GM12873 (cell line): ENCODE measurements at regions not wholly inside any gene's neighbourhood (a gene's known extent, or its start where the extent isn't known, plus 50 kb on each side); places are given as distances from the start of the nearest gene placed in this dataset.

Source experiments
- TF ChIP-seq, protein P1 (sequence below): IDR thresholded peaks from 2 replicates; pipeline ENCODE4 v1.5.1; 2012; ENCODE audit warnings: low read depth, mild to moderate bottlenecking, moderate library complexity, low read length, control low read depth; ENCODE audit not compliant: insufficient read depth; ENCODE audit errors: missing control alignments

DNA sequence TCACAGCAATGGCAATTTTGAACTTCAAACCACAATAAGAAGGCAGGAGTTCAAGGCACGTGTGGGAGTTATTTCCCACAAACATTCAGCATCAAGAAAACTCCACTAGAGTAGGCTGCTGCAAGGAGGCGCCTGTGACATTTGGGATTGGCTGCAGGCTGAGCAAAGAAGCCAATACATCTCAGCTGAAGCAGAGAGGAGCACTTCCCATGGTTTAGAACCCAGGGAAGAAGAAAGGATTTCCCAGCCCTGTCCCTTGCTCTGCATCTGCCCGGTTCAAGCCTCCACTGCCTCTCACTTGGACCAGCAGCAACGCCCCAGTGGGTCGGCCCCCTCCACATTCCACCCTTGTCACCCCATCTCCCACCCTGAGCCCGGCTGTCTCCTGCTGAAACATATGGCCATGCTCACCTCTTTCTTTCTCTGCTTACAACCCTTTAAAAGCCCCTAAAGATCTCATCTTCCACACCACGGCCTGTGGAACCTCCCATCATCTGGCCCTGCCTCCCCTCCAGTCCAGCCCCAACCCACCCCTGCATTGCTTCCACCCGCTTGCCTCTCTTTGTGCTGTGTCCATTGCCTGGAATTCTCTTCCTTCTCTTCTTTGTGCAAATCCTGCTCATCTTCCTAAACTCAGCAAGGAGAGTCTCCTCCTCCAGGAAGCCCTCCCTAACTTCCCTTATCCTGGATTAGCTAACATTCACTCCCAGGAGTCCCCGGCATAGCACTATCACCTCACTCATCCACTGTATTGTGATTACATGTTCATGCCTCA is 128.3 kb downstream of the ANKRD60 start:
- TF ChIP-seq, protein P1, sequence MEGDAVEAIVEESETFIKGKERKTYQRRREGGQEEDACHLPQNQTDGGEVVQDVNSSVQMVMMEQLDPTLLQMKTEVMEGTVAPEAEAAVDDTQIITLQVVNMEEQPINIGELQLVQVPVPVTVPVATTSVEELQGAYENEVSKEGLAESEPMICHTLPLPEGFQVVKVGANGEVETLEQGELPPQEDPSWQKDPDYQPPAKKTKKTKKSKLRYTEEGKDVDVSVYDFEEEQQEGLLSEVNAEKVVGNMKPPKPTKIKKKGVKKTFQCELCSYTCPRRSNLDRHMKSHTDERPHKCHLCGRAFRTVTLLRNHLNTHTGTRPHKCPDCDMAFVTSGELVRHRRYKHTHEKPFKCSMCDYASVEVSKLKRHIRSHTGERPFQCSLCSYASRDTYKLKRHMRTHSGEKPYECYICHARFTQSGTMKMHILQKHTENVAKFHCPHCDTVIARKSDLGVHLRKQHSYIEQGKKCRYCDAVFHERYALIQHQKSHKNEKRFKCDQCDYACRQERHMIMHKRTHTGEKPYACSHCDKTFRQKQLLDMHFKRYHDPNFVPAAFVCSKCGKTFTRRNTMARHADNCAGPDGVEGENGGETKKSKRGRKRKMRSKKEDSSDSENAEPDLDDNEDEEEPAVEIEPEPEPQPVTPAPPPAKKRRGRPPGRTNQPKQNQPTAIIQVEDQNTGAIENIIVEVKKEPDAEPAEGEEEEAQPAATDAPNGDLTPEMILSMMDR: no peak

DNA sequence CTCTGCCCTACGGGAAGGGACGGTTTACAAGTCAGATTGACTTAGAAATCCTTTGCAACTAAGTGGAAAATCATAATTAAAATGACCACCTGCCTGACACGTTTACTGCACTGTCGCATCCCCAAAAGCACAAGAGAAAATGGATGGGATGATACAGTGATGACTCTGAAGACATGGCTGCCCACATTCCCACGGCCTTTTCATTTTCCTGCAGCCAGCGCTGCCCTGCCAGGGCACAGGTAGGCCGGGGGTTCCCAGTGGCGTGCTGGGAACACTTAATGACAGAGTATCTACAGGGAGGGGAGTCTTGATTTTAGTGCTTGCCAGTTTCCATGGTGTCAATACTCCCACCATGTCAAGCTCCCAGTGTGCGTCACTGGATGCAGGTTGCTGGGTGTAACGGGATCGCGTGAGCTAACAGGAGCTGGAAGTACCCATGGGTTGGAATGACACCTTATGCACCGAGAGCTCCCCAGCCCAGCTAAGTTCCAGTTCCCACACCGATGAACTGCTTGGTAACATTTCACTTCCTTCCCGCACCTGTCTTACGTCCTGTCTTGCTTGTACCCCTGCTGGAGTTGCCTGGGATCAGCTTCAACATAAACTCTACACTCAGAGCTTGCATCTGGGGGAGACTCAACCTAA is 129.0 kb downstream of the ANKRD60 start:
- TF ChIP-seq, protein P1: no peak

DNA sequence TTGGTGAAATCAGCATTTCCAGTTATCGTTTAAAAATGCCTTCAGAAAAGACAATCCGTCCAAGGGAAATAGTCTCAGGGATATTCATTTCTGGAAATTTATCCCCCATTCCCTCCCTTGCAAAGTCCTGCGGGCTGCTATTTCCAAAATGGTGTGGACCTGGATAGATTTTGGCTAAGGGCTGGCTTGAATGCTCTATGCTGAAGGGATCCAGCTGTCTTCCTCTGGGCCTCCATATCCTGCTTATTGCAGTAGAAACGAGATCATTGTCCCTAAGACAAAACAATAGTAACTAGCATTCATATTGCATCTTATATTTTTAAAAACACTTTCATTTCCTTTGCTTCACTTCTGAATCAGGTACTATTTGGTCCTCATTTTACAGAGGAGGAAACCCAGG is 129.9 kb downstream of the ANKRD60 start:
- TF ChIP-seq, protein P1: no peak

DNA sequence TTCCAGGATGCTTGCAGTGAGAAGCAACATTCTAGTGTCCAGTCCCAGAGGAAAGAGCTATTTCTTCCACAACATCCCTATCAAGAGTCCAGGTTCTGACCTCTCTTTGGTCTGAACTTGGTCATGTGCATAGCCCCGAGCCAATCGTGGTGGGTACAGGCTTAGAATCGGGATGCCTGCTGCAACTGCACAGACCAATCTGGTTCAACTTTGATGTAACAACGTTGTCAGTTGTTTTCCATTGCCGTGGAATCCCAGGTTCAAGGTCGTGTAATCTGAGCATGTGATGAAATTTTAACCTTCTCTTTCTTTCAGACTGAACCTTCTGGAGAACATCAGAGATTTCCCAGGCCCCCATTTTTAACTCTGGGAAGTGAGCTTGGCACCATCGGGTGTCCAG is 130.5 kb downstream of the ANKRD60 start:
- TF ChIP-seq, protein P1: no peak

DNA sequence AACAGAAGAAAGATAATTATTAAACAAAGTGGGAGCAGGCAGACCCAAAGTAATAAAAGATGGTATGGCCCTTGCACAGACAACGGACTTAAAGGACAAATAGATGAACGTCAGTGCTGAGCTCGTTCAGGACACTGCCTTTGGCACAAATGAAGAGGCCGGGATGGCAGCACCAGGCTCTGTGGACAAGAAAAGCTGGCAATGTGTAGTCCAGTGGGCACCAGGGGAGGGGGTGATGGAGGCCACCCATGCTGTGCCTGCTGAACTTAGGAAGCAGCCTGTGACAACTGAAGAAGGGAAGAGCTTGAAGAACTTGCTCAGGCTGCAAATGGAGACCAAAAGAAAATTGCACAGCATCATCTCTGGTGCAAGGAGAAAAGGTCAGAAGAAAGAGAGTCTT is 131.0 kb downstream of the ANKRD60 start:
- TF ChIP-seq, protein P1: no peak

DNA sequence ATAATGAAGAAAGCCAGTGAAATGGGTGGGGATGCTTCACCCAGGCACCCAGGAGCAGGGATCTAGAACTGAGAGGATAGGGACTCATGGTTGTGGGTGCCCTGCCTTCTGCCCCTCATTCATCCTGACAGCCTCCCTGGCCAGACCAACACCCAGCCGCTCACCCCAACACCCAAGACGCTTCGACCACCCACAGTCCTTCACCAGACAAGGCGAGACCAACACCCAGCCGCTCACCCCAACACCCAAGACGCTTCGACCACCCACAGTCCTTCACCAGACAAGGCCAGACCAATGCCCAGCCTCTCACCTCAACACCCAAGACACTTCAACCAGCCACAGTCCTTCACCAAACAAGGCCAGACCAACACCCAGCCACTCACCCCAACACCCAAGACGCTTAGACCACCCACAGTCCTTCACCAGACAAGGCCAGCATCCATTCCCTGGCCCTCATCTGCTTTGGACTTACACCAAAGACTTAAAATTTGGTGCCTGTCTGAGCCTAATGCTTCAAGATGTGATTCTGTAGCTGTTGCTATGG is 131.5 kb downstream of the ANKRD60 start:
- TF ChIP-seq, protein P1: no peak

DNA sequence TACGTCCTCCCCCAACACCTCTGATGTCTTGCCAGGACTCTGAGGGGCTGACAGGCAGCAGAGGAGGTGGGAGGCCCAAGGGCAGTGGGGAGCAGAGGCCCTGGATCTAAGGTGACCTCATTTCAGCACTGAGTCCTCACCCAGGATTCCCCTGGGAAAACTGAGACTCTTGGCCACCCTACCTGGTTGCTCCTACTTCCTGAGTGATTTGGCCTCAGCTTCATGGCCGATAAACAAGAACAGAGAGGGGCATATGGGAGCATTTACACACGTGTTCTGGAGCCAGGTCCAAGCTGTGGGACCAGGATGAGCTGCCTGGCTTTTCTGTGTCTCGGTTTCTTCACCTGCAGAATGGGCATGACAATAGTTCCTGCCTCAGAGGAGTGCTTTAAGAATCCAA is 133.8 kb downstream of the ANKRD60 start:
- TF ChIP-seq, protein P1: no peak
